Neural progenitor cell (in vitro differentiated cells): ENCODE measurements at regions not wholly inside any gene's neighbourhood (a gene's known extent, or its start where the extent isn't known, plus 50 kb on each side); places are given as distances from the start of the nearest gene placed in this dataset.
"Not testable (repeated sequence)": the region's sequence is repeated elsewhere in the genome, so short reads cannot be mapped to it uniquely, and the experiment has no call there.

Experiments
- CTCF ChIP-seq: fragments of 200-600 bp; sonication (generic); IDR thresholded peaks from 2 replicates; pipeline ENCODE4 v1.5.1; 2017; ENCODE audit warnings: antibody characterized with exemption, mild to moderate bottlenecking
- EZH2phosphoT487 ChIP-seq: fragments of 200-600 bp; sonication (generic); IDR thresholded peaks from 2 replicates; pipeline ENCODE4 v1.6.1; 2017; ENCODE audit warnings: antibody characterized with exemption

DNA sequence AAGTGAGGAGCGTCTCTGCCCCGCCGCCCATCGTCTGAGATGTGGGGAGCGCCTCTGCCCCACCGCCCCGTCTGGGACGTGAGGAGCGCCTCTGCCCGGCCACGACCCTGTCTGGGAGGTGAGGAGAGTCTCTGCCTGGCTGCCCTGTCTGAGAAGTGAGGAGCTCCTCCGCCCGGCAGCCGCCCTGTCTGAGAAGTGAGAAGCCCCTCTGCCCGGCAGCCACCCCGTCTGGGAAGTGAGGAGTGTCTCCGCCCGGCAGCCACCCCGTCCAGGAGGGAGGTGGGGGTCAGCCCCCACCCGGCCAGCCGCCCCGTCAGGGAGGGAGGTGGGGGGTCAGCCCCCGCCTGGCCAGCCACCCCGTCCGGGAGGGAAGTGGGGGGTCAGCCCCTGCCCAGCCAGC is 823.0 kb upstream of the GBE1 start:
- TF ChIP-seq CTCF, EZH2phosphoT487: not testable (repeated sequence)
